Prostate gland (tissue), 2 donors: ENCODE measurements at regions not wholly inside any gene's neighbourhood (a gene's known extent, or its start where the extent isn't known, plus 50 kb on each side); places are given as distances from the start of the nearest gene placed in this dataset.
"Not testable (repeated sequence)": the region's sequence is repeated elsewhere in the genome, so short reads cannot be mapped to it uniquely, and the experiment has no call there.

Experiments
- CTCF ChIP-seq, 4 experiments: fragments of 200-600 bp in 2 of 4; fragments of 450-650 bp in 2 of 4; sonication (generic) in 2 of 4; IDR thresholded peaks; 1 replicate in 3 of 4; 2 replicates in 1 of 4; pipeline ENCODE4 v1.5.1; 2016 to 2019; ENCODE audit warnings: antibody characterized with exemption in 4 of 4, mild to moderate bottlenecking in 2 of 4, moderate library complexity in 2 of 4
- POLR2A ChIP-seq: fragments of 450-650 bp; IDR thresholded peaks from one replicate; pipeline ENCODE4 v1.6.1; 2016; ENCODE audit warnings: antibody characterized with exemption, mild to moderate bottlenecking

- not testable (repeated sequence) for TF ChIP-seq CTCF (IDR thresholded peaks at IDR 0.05); POLR2A
These were observed 212.9 kb downstream of the SPATA31A7 start for GRCh38 chr9:61402692-61403091.
